COLO829 (cell line): ENCODE measurements at regions not wholly inside any gene's neighbourhood (a gene's known extent, or its start where the extent isn't known, plus 50 kb on each side); places are given as distances from the start of the nearest gene placed in this dataset.

Experiments used
- DNase-seq: peaks from one replicate; pipeline ENCODE4 v3.0.0; 2012; ENCODE audit warnings: low spot score

- DNase-seq = no peak
These were observed 332.6 kb downstream of the SLC16A7 start for GRCh38 chr12:59928416-59928815.

DNA sequence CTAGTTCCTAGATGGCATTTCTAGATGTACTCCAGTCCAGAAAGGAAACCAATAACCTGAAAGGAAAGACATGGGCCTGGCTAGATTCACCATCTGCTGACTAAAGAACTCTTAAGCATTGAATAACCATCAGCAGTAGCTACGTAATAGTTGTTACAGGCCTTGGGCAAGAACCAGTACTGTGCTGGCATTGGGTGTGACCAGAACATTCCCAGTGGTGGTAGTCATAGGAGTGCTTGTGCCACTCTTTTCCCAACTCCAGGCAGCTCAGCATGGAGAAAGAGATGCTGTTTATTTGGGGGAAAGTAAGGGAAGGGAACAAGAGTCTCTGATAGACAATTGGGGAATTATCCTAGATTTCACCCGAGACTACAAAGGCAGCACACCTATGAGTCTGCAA lies 333.3 kb downstream of the SLC16A7 start:
- DNase-seq = no peak

GRCh38 chr12:59934486-59934885 lies 338.7 kb downstream of the SLC16A7 start:
- DNase-seq = no peak

- DNase-seq = no peak
These were observed 340.7 kb downstream of the SLC16A7 start for GRCh38 chr12:59936534-59936933.

DNA sequence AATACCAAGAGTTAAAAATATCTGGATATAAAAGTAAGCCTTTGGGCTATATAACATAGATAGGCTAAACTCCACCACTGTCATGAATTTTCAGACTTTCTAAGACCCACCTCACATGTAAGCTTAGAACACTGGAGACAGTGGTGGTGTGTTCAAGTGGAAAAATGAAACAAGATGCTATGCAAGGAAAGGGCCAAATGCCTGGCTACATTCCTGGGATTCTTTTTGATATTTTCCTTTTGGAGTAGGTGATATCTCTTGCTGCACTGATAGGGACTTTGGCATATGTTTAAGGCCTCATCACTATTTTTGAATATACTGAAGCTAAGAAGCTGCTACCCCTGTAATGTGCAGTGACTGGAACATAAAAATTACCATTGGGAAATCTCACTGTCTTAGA lies 341.3 kb downstream of the SLC16A7 start:
- no peak for DNase-seq

DNA sequence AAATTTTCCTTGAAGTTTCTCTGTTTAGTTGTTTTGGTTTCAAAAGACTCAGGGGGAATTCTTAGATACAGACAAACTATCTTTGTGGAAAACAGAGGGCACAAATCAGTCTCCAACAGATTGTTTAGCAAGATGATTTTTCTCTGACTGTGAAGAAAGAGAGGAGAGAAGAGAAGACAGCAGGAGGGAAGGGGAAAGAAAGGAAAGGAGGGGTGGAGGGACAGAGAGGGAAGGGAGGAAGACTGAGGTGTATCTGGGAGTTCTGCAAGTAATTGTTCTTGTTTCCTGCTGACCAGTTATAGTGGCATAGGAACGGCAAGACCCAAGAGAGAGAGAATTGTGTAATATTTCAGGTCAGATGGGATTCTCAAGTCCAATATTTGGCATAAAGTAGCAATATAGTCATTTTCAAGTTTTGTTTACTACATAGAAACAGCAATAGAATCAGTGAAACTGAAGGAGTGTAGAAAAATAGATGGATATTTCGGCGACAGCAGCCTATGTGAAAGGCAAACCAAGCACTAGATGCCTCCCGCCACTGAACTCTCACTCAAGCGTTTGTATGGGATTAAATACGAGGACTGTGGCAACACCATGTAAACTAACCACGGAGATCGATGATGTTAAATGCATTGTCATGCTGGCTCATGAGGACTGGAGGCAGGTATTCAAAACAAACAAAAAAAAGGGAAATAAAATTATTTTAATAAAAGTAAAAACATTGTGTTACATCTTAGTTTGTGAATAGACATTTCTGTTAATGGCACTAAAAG lies 342.5 kb downstream of the SLC16A7 start:
- no peak for DNase-seq

- DNase-seq = peak; percentile 8
These were observed 345.0 kb downstream of the SLC16A7 start for GRCh38 chr12:59940631-59941342.

- DNase-seq = no peak
These were observed 345.6 kb downstream of the SLC16A7 start for GRCh38 chr12:59941461-59941860.

DNA sequence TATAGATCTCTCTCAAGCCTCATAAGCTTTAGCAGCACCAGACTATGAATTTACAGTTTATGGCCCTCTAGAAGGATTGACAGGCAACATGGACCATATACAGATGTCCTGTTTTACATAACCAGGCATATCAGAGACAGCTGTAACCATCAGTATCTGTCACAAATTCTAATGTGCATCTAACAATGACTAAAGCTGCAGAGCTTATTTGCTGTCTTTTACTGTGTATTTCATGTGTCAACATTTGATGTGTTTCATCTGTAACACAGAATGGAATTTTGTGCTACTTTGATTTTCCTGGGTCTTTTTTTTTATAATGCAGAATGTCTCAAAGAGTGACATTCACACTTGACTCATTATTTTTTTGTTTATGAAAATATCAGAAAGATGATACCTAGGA lies 348.3 kb downstream of the SLC16A7 start:
- DNase-seq = no peak

DNA sequence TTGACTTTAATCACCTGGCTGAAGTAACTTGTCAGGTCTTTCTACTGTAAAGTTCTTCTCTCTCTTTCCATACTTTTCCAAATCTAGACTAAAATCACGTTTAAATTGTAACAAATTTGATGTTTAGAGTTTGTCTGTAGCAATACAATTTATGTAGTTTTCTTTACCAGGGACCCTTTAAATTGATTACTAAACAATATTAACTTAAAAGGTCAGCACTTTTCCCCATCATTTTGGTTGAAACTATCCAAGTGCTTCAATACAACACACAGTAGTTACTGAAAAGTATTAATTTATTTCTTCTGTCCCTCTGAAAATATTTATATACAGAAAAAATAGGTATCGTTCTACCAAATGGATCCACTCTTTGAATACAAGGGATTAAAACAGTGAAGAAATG lies 350.8 kb downstream of the SLC16A7 start:
- no peak for DNase-seq

DNA sequence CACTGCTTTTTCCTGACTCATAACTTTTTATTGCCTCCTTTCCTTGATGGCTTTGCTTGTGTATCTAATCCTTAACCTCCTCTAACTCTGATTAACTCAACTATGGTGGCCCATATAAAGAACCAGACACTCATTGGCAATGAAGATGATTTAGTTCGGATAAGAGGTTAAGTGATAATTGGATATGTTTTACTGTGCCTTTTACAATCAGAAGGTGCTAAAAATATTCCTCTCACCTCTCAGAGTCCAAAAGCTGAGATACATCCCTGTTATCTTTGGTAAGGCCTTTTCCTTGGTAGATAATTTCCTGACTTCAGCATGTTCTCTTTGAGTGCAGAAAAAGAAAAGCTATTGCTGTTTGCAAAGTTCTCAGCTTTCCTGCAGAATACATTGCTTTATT lies 367.7 kb downstream of the SLC16A7 start:
- no peak for DNase-seq

GRCh38 chr12:59972905-59973304 lies 377.1 kb downstream of the SLC16A7 start:
- DNase-seq = peak; percentile 82

- DNase-seq = peak; percentile 87
These were observed 377.7 kb downstream of the SLC16A7 start for GRCh38 chr12:59973515-59973914.

DNA sequence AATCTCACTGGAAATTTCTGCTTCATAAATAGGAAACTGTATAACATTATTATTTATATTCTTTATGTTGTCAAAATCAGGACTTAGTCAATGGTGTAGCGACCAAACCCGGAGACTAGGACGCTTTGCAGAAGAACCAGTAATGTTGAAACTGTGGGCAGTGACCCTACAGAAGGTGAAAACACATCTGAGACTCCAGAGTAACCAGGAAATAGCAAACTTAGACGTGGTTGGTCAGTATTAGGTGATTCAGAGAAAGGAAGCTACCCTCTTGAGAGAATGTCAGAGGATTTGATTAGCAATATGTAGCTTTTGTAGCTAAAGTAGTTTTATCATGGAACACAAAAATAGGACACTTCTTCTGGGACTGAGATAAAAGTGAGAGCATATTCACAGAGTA lies 381.9 kb downstream of the SLC16A7 start:
- DNase-seq = no peak

- no peak for DNase-seq
These were observed 384.6 kb downstream of the SLC16A7 start for GRCh38 chr12:59980476-59980875.

- DNase-seq = no peak
These were observed 403.5 kb downstream of the SLC16A7 start for GRCh38 chr12:59999291-59999690.

DNA sequence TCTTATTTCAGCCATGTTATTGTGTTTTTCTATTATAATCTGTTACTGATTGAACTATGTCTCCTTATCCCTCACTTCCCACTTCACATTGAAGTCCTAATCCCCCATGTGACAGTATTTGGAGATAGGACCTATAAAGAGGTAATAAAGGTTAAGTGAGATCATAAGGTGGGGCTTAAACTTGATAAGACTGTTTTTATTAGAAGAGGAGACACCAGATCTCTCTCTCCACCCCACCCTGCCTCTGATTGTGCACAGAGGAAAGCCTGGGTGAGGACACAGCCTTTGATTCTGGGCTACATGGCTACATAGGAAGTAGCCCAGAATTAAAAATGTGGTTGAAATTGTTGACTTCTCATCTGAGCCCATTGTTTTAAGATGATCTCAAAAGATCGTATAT lies 414.7 kb downstream of the SLC16A7 start:
- DNase-seq = no peak

- no peak for DNase-seq
These were observed 416.8 kb downstream of the SLC16A7 start for GRCh38 chr12:60012659-60013058.

DNA sequence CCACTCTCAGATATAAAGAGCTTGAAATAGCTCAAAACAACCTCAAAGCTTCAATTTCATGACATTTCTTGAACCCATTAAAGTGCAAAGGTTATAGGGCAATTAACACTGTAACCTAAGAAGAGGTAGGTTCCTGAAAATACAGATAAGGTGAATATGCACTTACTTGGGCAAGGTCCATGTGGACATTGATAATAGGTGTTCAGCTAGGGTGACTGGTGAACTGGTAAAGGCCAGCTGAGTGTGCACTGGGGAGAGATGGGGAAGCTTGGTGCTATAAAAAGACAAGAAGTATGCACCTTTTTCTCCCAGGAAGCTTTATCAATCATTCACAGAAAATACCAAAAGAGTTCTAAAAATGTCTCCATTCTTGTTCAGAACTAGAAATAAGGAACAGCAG lies 418.6 kb downstream of the SLC16A7 start:
- DNase-seq = no peak

DNA sequence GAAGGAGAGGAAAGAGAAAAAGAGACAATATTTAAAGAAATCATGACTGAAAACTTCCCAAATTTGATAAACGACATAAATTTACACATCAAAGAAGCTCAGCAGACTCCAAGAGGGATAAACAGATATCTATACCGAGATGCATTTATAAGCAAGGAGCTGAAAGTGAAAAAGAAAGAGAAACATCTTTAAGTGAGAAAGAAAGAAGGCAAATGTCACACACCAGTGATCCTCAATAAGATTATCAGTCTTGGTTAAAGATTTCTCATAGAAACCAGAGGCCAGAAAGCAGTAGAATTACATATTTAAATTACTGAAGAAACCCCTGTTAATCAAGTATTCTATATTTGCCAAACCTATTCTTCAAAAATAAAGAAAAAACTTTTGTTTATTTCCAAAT lies 424.2 kb downstream of the SLC16A7 start:
- DNase-seq = no peak

- no peak for DNase-seq
These were observed 425.4 kb downstream of the SLC16A7 start for GRCh38 chr12:60021235-60021634.

DNA sequence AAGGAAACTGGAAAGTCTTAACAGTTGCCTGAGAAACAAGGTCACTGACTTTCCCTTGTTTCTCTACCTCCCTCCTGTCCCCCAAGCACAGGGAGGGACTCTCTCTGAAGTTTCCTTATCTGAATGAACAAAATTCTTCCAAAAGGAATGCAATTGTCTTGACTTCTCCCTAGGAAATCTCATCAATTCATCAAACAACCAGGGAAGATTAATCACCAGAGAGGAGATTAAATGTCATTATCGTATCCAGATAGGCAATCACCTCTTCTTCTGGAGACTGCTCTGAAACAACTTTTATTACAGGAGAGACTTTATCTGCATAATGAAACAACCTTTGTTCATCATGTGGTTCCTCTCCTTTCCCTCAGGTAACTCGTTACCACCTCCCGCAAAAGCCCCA lies 431.4 kb downstream of the SLC16A7 start:
- DNase-seq = no peak

GRCh38 chr12:60034147-60034546 lies 438.3 kb downstream of the SLC16A7 start:
- DNase-seq = no peak

DNA sequence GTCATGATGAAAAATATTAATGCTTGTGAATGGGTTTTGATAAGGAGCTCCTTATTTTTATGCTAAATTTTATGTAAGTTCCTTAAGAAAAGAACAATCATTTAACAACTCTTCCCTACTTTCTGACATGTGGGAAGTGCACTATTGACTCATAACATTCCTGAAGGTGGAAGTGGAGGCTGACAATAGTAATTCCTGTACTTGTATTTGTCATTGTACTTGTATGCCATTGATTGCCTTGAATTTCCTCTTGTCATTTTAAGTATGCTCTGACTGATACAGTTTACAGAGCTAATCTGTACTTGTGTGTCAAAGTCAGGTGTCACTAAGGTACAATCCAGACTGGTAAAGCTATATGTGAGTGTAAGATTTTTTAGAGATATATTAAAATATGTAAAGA lies 440.0 kb downstream of the SLC16A7 start:
- DNase-seq = no peak
